ENCODE measurements at regions not wholly inside any gene's neighbourhood (a gene's known extent, or its start where the extent isn't known, plus 50 kb on each side); places are given as distances from the start of the nearest gene placed in this dataset.

DNA sequence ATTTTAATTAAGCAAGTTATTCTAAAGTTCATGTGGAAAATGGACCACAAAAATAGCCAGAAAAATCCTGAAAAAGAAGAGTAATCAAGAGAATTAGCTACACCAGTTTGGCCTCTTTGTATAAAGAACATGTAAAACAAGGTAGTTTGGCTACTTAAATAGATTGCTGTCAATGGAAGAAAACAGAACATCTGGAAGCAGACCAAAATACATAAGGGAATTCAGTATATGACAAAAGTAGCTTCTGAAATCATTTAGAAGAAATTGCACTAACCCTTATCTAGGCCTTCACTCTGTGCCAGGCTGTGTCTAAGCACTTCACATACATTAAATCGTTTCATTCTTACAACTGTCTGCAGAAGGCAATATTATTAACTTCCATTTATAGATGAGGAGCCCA, 156.6 kb downstream of the PRDM6 start:
- ChIA-PET CTCF (no interaction called here), POLR2A (no interaction called here)
- no peaks in the 10 kb centered on the region for H3K9me3 Mint-ChIP-seq (ENCODE audit: unreplicated experiment)
- H3K4me1 ChIP-seq, result 0 out of 2 replicates have a peak, but pooled peaks cover 4% of the 10 kb centered on the region
- H3K4me3 Mint-ChIP-seq (ENCODE audit: unreplicated experiment), result no peak overlapping the region
- H3K36me3 Mint-ChIP-seq (ENCODE audit: insufficient read depth, unreplicated experiment), result no peaks in the 10 kb centered on the region
- H3K27me3 Mint-ChIP-seq (ENCODE audit: insufficient read depth, unreplicated experiment), result peaks cover 3% of the 10 kb centered on the region
- no peak overlapping the region for H3K4me3 ChIP-seq (ENCODE audit: low read depth, low read length)
- no peaks in the 10 kb centered on the region for H3K36me3 ChIP-seq (ENCODE audit: control insufficient read depth, insufficient read depth, low read length)
- H3K27me3 ChIP-seq (replicated peaks; ENCODE audit: control insufficient read depth, insufficient read depth, low read length), result no peaks in the 10 kb centered on the region
- intact Hi-C loops (cut with micrococcal nuclease; ENCODE audit: unreplicated experiment), result no loop called here
- DNase-seq, result no peak
- no peaks in the 10 kb centered on the region for H3K4me1 Mint-ChIP-seq (ENCODE audit: low read depth, unreplicated experiment)
- H3K9me3 ChIP-seq, result 0 out of 2 replicates have a peak, but pooled peaks cover 6% of the 10 kb centered on the region
- TF ChIP-seq, protein P1, sequence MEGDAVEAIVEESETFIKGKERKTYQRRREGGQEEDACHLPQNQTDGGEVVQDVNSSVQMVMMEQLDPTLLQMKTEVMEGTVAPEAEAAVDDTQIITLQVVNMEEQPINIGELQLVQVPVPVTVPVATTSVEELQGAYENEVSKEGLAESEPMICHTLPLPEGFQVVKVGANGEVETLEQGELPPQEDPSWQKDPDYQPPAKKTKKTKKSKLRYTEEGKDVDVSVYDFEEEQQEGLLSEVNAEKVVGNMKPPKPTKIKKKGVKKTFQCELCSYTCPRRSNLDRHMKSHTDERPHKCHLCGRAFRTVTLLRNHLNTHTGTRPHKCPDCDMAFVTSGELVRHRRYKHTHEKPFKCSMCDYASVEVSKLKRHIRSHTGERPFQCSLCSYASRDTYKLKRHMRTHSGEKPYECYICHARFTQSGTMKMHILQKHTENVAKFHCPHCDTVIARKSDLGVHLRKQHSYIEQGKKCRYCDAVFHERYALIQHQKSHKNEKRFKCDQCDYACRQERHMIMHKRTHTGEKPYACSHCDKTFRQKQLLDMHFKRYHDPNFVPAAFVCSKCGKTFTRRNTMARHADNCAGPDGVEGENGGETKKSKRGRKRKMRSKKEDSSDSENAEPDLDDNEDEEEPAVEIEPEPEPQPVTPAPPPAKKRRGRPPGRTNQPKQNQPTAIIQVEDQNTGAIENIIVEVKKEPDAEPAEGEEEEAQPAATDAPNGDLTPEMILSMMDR (IDR thresholded peaks at IDR 0.05; ENCODE audit: insufficient read depth in 1 of 2, low read depth in 1 of 2, low read length in 1 of 2, severe bottlenecking in 1 of 2, unreplicated experiment in 1 of 2), result no peak
- no peak overlapping the region for H3K27ac Mint-ChIP-seq (ENCODE audit: unreplicated experiment)
- no TSS peak for BruUV-seq (replicated peaks)

DNA sequence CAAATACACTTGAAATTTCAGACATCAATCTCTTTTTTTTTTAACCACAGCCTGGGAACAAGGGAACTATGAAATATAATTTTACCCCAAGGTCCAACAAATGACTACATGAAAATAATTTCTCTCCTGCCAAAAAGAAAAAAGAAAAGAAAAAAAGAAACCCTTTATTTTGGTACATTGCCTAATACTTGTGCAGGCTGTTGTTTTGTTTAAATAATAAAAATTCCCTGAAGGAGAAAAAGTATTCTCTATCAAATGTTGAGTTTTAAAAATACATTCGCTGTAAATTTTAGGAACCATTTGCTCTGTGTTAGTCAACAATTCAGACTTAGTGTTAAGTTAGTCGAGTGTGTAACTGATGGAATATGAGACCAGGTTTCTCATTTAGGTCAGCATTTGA, 155.4 kb downstream of the PRDM6 start:
- Mint-ChIP-seq H3K27me3 (ENCODE audit: insufficient read depth, unreplicated experiment) (peaks cover 3% of the 10 kb centered on the region), H3K36me3 (ENCODE audit: insufficient read depth, unreplicated experiment) (no peaks in the 10 kb centered on the region), H3K4me3 (ENCODE audit: unreplicated experiment) (no peak overlapping the region), H3K27ac (ENCODE audit: unreplicated experiment) (no peak overlapping the region), H3K9me3 (ENCODE audit: unreplicated experiment) (no peaks in the 10 kb centered on the region), H3K4me1 (ENCODE audit: low read depth, unreplicated experiment) (no peaks in the 10 kb centered on the region)
- DNase-seq, result no peak
- intact Hi-C loops (cut with micrococcal nuclease; ENCODE audit: unreplicated experiment), result no loop called here
- Histone ChIP-seq H3K36me3 (ENCODE audit: control insufficient read depth, insufficient read depth, low read length) (no peaks in the 10 kb centered on the region), H3K4me1 (0 out of 2 replicates have a peak, but pooled peaks cover 4% of the 10 kb centered on the region), H3K27me3 (replicated peaks; ENCODE audit: control insufficient read depth, insufficient read depth, low read length) (no peaks in the 10 kb centered on the region), H3K4me3 (ENCODE audit: low read depth, low read length) (no peak overlapping the region), H3K9me3 (0 out of 2 replicates have a peak, but pooled peaks cover 6% of the 10 kb centered on the region)
- CTCF ChIA-PET, result no interaction called here
- TF ChIP-seq, protein P1 (IDR thresholded peaks at IDR 0.05; ENCODE audit: insufficient read depth in 1 of 2, low read depth in 1 of 2, low read length in 1 of 2, severe bottlenecking in 1 of 2, unreplicated experiment in 1 of 2), result no peak
- BruUV-seq (replicated peaks), result no TSS peak
- POLR2A ChIA-PET, result no interaction called here
